IMR-90 (cell line): ENCODE measurements at regions not wholly inside any gene's neighbourhood (a gene's known extent, or its start where the extent isn't known, plus 50 kb on each side); places are given as distances from the start of the nearest gene placed in this dataset.
"Not testable (repeated sequence)": the region's sequence is repeated elsewhere in the genome, so short reads cannot be mapped to it uniquely, and the experiment has no call there.

Experiments used
- ATAC-seq: fragments of 200-7000 bp; cut with Tn5 transposase; 2 replicates; pipeline ENCODE4 v1.9.1; 2020; ENCODE audit warnings: low read depth, mild to moderate bottlenecking, moderate library complexity
- BruUV-seq: library from RNA; stranded (reverse); fragments of 400-500 nt; replicated peaks from 2 replicates; lab custom pipeline; 2021; lab: Mats Ljungman, UMichigan
- CTCF ChIA-PET: fragments of 300-600 bp; formaldehyde crosslinking; extraction: SDS; loops from one replicate; lab custom pipeline; 2021; ENCODE audit warnings: antibody characterized with exemption; lab: Yijun Ruan, JAX
- POLR2A ChIA-PET: fragments of 300-600 bp; sonication (Branson Sonifier 250); formaldehyde crosslinking; loops from one replicate; lab custom pipeline; 2022; ENCODE audit warnings: antibody characterized with exemption; ENCODE audit not compliant: unreplicated experiment; lab: Charles Lee
- DNase-seq: peaks from one replicate; pipeline ENCODE4 v3.0.0; 2013
- H2AFZ ChIP-seq: replicated peaks from 2 replicates; pipeline ENCODE3; 2013; ENCODE audit warnings: low read length, mild to moderate bottlenecking; ENCODE audit not compliant: poor library complexity
- H2AK5ac ChIP-seq: 2 replicates; pipeline ENCODE4 v1.6.1; 2013; ENCODE audit warnings: low read depth, low read length, inconsistent platforms
- H2AK9ac ChIP-seq: replicated peaks from 2 replicates; pipeline ENCODE3; 2013; ENCODE audit warnings: mild to moderate bottlenecking, low read depth, low read length, moderate library complexity; ENCODE audit not compliant: poor library complexity
- H2BK120ac ChIP-seq: 2 replicates; pipeline ENCODE4 v1.6.1; 2013; ENCODE audit warnings: low read depth, low read length, inconsistent platforms
- H2BK15ac ChIP-seq: 3 replicates; pipeline ENCODE4 v1.6.1; 2013; ENCODE audit warnings: low read depth, low read length, inconsistent platforms
- H2BK20ac ChIP-seq: 2 replicates; pipeline ENCODE4 v1.6.1; 2013; ENCODE audit warnings: low read depth, mild to moderate bottlenecking, inconsistent platforms, low read length, moderate library complexity
- H2BK5ac ChIP-seq: 2 replicates; pipeline ENCODE4 v1.6.1; 2013; ENCODE audit warnings: mild to moderate bottlenecking, low read depth, low read length, inconsistent platforms; ENCODE audit not compliant: poor library complexity, severe bottlenecking
- H3K14ac ChIP-seq: replicated peaks from 2 replicates; pipeline ENCODE4 v1.6.1; 2013; ENCODE audit warnings: low read depth, low read length, inconsistent platforms
- H3K18ac ChIP-seq: 2 replicates; pipeline ENCODE4 v1.6.1; 2013; ENCODE audit warnings: low read depth, low read length, control low read depth
- H3K23ac ChIP-seq: 2 replicates; pipeline ENCODE4 v1.6.1; 2013; ENCODE audit warnings: low read depth, low read length, inconsistent platforms
- H3K27ac ChIP-seq: 2 replicates; pipeline ENCODE4 v1.5.1; 2013; ENCODE audit warnings: mild to moderate bottlenecking, control low read depth, low read length; ENCODE audit not compliant: insufficient read depth
- H3K27me3 ChIP-seq: 2 replicates; pipeline ENCODE4 v1.6.1; 2013; ENCODE audit warnings: low read length; ENCODE audit not compliant: control insufficient read depth, insufficient read depth
- H3K36me3 ChIP-seq: 2 replicates; pipeline ENCODE4 v1.6.1; 2013; ENCODE audit warnings: low read length, mixed read lengths; ENCODE audit not compliant: control insufficient read depth, insufficient read depth
- H3K4ac ChIP-seq: 2 replicates; pipeline ENCODE4 v1.6.1; 2013; ENCODE audit warnings: low read depth, low read length, inconsistent platforms
- H3K4me1 ChIP-seq: 2 replicates; pipeline ENCODE4 v1.6.1; 2013; ENCODE audit warnings: low read length, mixed read lengths; ENCODE audit not compliant: control insufficient read depth, insufficient read depth
- H3K4me2 ChIP-seq: 2 replicates; pipeline ENCODE4 v1.6.1; 2013; ENCODE audit warnings: low read depth, mild to moderate bottlenecking, control low read depth, low read length, moderate library complexity
- H3K4me3 ChIP-seq: 2 replicates; pipeline ENCODE4 v1.5.1; 2013; ENCODE audit warnings: low read depth, mild to moderate bottlenecking, control low read depth, low read length, moderate library complexity; ENCODE audit not compliant: insufficient read depth
- H3K56ac ChIP-seq: 2 replicates; pipeline ENCODE4 v1.6.1; 2013; ENCODE audit warnings: low read length, inconsistent platforms; ENCODE audit not compliant: insufficient read depth; ENCODE audit errors: extremely low read depth
- H3K79me1 ChIP-seq, 2 experiments: 2 replicates each; pipeline ENCODE4 v1.6.1; 2013; ENCODE audit warnings: low read length in 2 of 2, inconsistent platforms in 1 of 2, low read depth in 1 of 2
- H3K9ac ChIP-seq: 2 replicates; pipeline ENCODE4 v1.6.1; 2013; ENCODE audit warnings: low read depth, low read length, control low read depth
- H3K9me1 ChIP-seq: 2 replicates; pipeline ENCODE4 v1.6.1; 2013; ENCODE audit warnings: low read length, inconsistent platforms; ENCODE audit not compliant: insufficient read depth
- H3K9me3 ChIP-seq: 2 replicates; pipeline ENCODE4 v1.6.1; 2013; ENCODE audit warnings: low read length; ENCODE audit not compliant: control insufficient read depth, insufficient read depth
- H4K20me1 ChIP-seq: 2 replicates; pipeline ENCODE4 v1.6.1; 2013; ENCODE audit warnings: low read length, inconsistent platforms; ENCODE audit not compliant: insufficient read depth
- H4K5ac ChIP-seq: 2 replicates; pipeline ENCODE4 v1.6.1; 2013; ENCODE audit warnings: mild to moderate bottlenecking, low read depth, low read length, control low read depth
- H4K8ac ChIP-seq, 2 experiments: 2 replicates each; pipeline ENCODE4 v1.6.1; 2013; ENCODE audit warnings: low read depth in 2 of 2, low read length in 2 of 2, control low read depth in 1 of 2, inconsistent platforms in 1 of 2
- H4K91ac ChIP-seq: 2 replicates; pipeline ENCODE4 v1.6.1; 2013; ENCODE audit warnings: low read depth, low read length, inconsistent platforms; ENCODE audit not compliant: insufficient read depth
- WGBS, 2 experiments: methylation state at CpG; one replicate each; pipeline versions ENCODE4 v1.1.5 to v1.1.7; 2013; ENCODE audit warnings: missing lambda C conversion rate in 2 of 2; ENCODE audit not compliant: insufficient read length in 1 of 2; ENCODE audit errors: extremely low coverage in 2 of 2; 5-methylcytosine and 5-hydroxymethylcytosine counted together
- dilution Hi-C: fragments of 300-500 bp; cut with HindIII; formaldehyde crosslinking; loops from one replicate; pipeline ENCODE4 v1.14.3; 2018; ENCODE audit warnings: low sequenced_read_pairs; ENCODE audit not compliant: unreplicated experiment
- in situ Hi-C: fragments of 300-500 bp; cut with MboI; formaldehyde crosslinking; loops from 3 replicates; pipeline ENCODE4 v1.14.3; 2019; ENCODE audit warnings: low sequenced_read_pairs, inconsistent platforms, mixed read lengths
- intact Hi-C: fragments of 100-400 bp; cut with micrococcal nuclease; formaldehyde crosslinking; loops from 2 replicates; pipeline ENCODE4 v1.10.0; 2022

- H3K9me3 ChIP-seq, CTCF ChIA-PET, H3K4me3 ChIP-seq, H4K20me1 ChIP-seq, H3K4me2 ChIP-seq, H3K9ac ChIP-seq, H2BK20ac ChIP-seq, H3K4ac ChIP-seq, H4K8ac ChIP-seq, H2BK15ac ChIP-seq, POLR2A ChIA-PET, H3K4me1 ChIP-seq, H3K9me1 ChIP-seq, H3K23ac ChIP-seq, H2AFZ ChIP-seq, H3K36me3 ChIP-seq, H4K5ac ChIP-seq, H3K79me1 ChIP-seq, H3K27me3 ChIP-seq, H3K18ac ChIP-seq, H2AK5ac ChIP-seq, H2AK9ac ChIP-seq, H3K14ac ChIP-seq, ATAC-seq, H2BK120ac ChIP-seq, dilution Hi-C loops, H3K56ac ChIP-seq, BruUV-seq, H3K27ac ChIP-seq, DNase-seq, H4K91ac ChIP-seq, intact Hi-C loops, H2BK5ac ChIP-seq: not testable (repeated sequence)
- in situ Hi-C loops, result loop anchor here (25.0 kb wide), 1 partner anchor 810 kb away; no protein-coding TSS in a partner anchor
- WGBS, 2 experiments, result 100% methylated on average over 1 of the region's 4 CpGs; no CpG with 5 or more reads in 1 of the 2 experiments
Observed at GRCh38 chr5:82626905-82627591, 348.9 kb upstream of the RPS23 start.

- H4K5ac ChIP-seq, H3K27me3 ChIP-seq, H3K56ac ChIP-seq, H4K8ac ChIP-seq, H3K4me3 ChIP-seq, H4K91ac ChIP-seq, H3K4me1 ChIP-seq, H4K20me1 ChIP-seq, H3K4me2 ChIP-seq, H3K9me3 ChIP-seq, H3K9me1 ChIP-seq, H2AFZ ChIP-seq, H3K18ac ChIP-seq, H3K14ac ChIP-seq, BruUV-seq, H2BK5ac ChIP-seq, H2BK20ac ChIP-seq, H2AK9ac ChIP-seq, intact Hi-C loops, H2BK15ac ChIP-seq, H3K36me3 ChIP-seq, H3K79me1 ChIP-seq, H3K27ac ChIP-seq, H3K4ac ChIP-seq, H3K9ac ChIP-seq, ATAC-seq, H3K23ac ChIP-seq, CTCF ChIA-PET, POLR2A ChIA-PET, H2BK120ac ChIP-seq, DNase-seq, H2AK5ac ChIP-seq, dilution Hi-C loops: not testable (repeated sequence)
- WGBS, 2 experiments, result no CpG with 5 or more reads among the region's 1 CpG
- in situ Hi-C loops, result loop anchor here (25.0 kb wide), 1 partner anchor 811 kb away; no protein-coding TSS in a partner anchor
Observed at GRCh38 chr5:82626012-82626411, 347.9 kb upstream of the RPS23 start.
